ENCODE measurements at regions not wholly inside any gene's neighbourhood (a gene's known extent, or its start where the extent isn't known, plus 50 kb on each side); places are given as distances from the start of the nearest gene placed in this dataset.

DNA sequence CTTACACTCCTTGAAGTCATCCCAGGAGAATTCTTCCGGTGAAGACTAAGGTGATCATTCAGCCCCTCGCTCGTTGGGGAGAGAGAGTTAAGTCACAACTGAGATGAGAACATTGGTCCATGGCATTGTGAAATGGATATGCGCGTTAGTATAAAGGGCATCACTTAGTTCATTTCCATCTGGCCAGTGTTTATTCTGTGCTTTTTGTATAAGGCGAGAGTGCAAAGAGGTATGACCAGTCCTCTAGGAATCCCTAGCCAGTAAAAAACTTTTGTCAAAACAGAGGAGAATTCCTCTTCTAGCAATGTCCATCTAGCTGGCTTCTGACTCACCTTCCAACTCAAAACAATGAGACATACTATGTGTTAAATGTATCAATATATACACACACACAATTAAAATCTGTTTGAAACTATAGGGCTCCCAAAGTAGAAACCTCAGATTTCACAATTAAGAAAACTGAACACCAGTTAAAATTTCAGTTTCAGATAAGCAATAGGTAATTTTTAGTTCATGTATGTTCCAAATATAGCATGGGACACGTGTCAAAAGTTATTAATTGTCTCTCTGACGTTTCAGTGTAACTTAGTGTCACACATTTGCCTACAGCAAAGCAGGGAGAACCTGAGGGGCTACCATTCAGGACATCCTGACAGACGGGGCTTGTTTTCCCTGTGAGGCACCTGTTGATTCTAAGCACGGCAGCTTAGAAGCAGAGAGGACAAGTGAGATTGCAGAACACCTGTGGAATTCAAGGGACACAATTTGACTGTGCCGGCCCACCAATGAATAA, 158.9 kb downstream of the KLF6 start:
- TF ChIP-seq, protein P1, sequence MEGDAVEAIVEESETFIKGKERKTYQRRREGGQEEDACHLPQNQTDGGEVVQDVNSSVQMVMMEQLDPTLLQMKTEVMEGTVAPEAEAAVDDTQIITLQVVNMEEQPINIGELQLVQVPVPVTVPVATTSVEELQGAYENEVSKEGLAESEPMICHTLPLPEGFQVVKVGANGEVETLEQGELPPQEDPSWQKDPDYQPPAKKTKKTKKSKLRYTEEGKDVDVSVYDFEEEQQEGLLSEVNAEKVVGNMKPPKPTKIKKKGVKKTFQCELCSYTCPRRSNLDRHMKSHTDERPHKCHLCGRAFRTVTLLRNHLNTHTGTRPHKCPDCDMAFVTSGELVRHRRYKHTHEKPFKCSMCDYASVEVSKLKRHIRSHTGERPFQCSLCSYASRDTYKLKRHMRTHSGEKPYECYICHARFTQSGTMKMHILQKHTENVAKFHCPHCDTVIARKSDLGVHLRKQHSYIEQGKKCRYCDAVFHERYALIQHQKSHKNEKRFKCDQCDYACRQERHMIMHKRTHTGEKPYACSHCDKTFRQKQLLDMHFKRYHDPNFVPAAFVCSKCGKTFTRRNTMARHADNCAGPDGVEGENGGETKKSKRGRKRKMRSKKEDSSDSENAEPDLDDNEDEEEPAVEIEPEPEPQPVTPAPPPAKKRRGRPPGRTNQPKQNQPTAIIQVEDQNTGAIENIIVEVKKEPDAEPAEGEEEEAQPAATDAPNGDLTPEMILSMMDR (conservative IDR thresholded peaks at IDR 0.05; ENCODE audit: low read depth), result no peak
- H3K27ac ChIP-seq, result no peak overlapping the region
- POLR2A ChIA-PET (ENCODE audit: low non-redundant PET), result no interaction called here
- no peak for DNase-seq (ENCODE audit: low spot score)
- CTCF ChIA-PET, result no interaction called here

DNA sequence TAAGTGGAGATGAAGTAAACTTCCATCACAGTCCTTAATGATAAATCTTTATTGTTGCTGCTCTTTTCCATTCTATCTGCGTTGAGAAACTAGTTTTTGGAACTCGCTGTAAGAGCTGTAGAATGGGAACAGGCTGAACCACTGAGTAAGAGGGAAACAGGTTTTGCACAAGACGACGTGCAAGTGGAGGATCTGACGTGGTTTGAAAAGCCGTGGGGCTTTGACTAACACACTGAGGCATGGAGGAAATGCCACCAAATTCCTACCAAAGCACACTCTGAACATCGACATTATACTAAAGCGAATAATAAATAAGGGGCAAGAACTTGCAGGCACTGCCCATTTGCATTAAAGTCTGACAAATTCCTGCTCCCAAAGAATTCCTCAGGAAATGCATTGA, 160.6 kb downstream of the KLF6 start:
- ChIA-PET POLR2A (ENCODE audit: low non-redundant PET) (no interaction called here), CTCF (interaction anchor here (0.7 kb wide), 1 partner anchor 130 kb away, joined by 3 read pairs; no protein-coding TSS in a partner anchor)
- TF ChIP-seq, protein P1 (conservative IDR thresholded peaks at IDR 0.05; ENCODE audit: low read depth), result no peak
- H3K27ac ChIP-seq, result no peak overlapping the region
- no peak for DNase-seq (ENCODE audit: low spot score)

DNA sequence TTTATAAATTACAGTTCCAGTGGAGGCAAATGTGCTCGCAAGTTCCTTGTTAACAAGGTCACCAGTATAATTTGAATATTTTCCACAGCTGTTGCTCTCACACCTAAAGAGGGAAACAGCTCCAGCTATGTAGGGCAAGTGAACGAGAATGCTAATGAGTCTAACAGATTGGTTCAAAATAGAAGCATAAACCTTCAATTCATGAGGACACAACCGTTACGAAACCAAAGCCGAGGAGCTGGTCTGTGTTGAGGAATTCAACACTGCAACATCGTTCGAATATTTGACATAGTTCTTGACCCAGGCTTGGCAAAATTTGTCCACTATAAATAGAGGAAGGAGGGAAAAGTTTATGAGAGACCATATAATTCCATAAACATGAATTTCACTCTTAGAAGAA, 161.3 kb downstream of the KLF6 start:
- TF ChIP-seq, protein P1 (conservative IDR thresholded peaks at IDR 0.05; ENCODE audit: low read depth), result no peak
- DNase-seq (ENCODE audit: low spot score), result no peak
- CTCF ChIA-PET, result interaction anchor here (0.7 kb wide), 1 partner anchor 803 kb away, joined by 3 read pairs; no protein-coding TSS in a partner anchor
- no peak overlapping the region for H3K27ac ChIP-seq
- POLR2A ChIA-PET (ENCODE audit: low non-redundant PET), result no interaction called here

DNA sequence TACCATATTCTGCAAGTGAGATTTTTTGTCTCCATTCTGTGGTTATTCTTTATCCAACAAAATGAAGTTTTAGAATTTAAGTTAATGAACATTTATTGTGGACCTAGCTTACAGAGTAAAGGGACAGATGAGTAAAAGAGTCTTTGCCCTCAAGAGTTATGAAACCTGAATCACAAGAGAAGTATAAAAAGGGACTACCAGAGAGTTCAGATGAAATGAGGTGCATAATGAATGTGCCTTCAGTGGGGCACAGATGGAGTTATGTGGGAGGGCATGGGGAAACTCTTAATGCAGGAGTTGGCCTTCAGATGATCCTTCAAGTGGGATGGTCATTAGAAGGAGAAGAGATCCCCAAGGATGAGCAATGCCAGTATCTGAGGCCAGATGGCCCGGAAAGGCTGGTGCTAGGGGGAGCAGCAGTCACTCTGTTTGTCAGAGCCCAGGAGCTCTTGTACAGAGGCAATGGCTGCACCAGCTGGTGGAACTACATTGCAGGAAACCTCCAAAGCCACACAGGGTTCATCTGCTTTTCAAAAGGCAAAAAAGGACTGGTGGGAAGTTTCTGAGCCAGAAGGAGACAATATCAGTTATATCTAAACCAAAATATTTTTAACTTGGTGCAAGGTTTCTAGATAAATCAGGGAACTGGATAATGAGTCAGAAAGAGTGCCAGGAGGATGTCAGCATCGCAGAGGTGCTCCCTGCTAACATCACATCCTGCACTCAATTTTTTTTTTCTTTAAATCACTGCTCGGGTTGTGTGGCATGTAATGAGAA, 162.0 kb downstream of the KLF6 start:
- CTCF ChIA-PET, result interaction anchor here (0.7 kb wide), 1 partner anchor 804 kb away, joined by 3 read pairs; no protein-coding TSS in a partner anchor
- POLR2A ChIA-PET (ENCODE audit: low non-redundant PET), result no interaction called here
- DNase-seq (ENCODE audit: low spot score), result no peak
- TF ChIP-seq, protein P1 (conservative IDR thresholded peaks at IDR 0.05; ENCODE audit: low read depth), result no peak
- H3K27ac ChIP-seq, result no peak overlapping the region

DNA sequence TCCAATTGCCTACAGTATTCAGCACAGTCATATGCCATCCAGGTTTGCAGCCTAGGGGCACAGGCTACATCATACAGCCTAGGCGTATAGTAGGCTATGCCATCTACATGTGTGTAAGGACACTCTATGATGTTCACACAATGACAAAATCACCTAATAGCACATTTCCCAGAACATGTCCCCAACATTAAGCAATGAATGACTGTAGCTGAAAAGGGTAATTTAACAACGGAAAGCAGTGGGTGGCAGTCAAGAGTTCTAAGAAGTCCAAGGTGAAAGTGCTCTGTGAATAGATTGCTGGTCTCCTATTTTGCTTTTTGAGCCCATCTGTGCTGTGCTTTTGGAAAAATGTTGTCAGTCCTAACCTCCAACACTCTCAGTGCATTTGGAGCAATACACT, 162.6 kb downstream of the KLF6 start:
- TF ChIP-seq, protein P1 (conservative IDR thresholded peaks at IDR 0.05; ENCODE audit: low read depth), result no peak
- ChIA-PET POLR2A (ENCODE audit: low non-redundant PET) (no interaction called here), CTCF (no interaction called here)
- no peak for DNase-seq (ENCODE audit: low spot score)
- H3K27ac ChIP-seq, result no peak overlapping the region

DNA sequence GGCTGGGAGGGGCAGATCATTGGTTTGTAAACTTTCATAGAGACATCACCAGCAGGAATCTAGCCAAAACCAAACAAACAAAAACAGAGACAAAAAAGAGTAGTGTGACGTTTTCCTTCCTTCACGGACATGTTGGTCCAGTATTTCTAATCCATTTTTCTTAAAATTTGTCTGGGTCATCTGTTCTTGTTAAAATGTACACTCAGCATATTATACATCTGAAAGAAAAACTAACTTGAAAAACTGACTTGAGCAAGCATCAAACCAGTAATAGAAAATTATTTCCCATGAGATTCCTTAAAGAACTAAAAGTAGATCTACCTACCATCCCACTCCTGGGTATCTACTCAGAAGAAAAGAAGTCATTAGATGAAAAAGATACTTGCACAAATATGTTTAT, 164.2 kb downstream of the KLF6 start:
- no peak for DNase-seq (ENCODE audit: low spot score)
- POLR2A ChIA-PET (ENCODE audit: low non-redundant PET), result no interaction called here
- CTCF ChIA-PET, result no interaction called here
- no peak overlapping the region for H3K27ac ChIP-seq
- TF ChIP-seq, protein P1 (conservative IDR thresholded peaks at IDR 0.05; ENCODE audit: low read depth), result no peak
